GM19043 (cell line): ENCODE measurements at regions not wholly inside any gene's neighbourhood (a gene's known extent, or its start where the extent isn't known, plus 50 kb on each side); places are given as distances from the start of the nearest gene placed in this dataset.
A peak's percentile ranks its signal among the peaks of the same experiment; 100 is the strongest.

Experiments
- ATAC-seq: cut with Tn5 transposase; IDR thresholded peaks from one replicate; pipeline ENCODE4 v1.9.1; 2021; ENCODE audit warnings: low read depth; ENCODE audit not compliant: unreplicated experiment

DNA sequence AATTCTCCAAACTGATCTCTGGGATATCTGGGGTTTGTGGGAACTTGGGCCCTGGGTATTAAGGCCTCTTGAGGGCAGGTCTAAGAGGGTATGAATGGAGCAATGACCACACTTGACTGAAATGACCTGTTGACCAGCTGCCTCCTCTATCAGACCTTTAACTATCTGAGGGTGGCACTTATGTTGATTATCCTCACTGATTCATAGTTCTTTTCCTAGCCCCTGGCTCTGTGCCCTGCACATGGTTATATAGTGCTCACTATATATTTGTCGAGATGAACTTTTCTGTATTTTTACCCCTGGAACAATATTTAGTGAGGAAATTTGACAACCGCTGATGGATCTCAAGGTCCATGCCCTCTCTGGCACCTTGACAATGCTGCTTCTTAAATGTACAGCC, 305.5 kb upstream of the PLET1 start:
- no peak for ATAC-seq

DNA sequence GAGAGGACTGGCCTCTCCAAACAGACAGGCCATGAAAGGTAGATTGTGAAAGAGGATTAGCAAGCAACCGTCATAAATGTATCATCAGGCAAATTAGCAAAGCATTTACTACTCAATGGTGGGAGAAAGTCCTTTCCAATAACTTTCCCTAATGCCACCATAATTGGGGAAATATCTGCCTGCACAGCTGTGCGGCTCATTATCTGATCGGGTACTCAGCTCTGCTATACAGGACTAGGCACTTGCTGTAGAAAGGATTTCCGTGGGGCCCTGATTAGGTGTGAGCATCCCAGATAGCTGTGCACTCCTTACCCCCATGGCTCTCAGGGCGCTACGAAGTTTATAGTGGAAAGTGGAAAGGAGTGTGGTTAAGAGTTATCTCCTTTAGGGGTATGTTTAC, 309.7 kb upstream of the PLET1 start:
- ATAC-seq = no peak

- no peak for ATAC-seq
These were observed 318.6 kb upstream of the PLET1 start for GRCh38 chr11:112579282-112579681.

GRCh38 chr11:112580864-112581263, 320.2 kb upstream of the PLET1 start:
- ATAC-seq = no peak

DNA sequence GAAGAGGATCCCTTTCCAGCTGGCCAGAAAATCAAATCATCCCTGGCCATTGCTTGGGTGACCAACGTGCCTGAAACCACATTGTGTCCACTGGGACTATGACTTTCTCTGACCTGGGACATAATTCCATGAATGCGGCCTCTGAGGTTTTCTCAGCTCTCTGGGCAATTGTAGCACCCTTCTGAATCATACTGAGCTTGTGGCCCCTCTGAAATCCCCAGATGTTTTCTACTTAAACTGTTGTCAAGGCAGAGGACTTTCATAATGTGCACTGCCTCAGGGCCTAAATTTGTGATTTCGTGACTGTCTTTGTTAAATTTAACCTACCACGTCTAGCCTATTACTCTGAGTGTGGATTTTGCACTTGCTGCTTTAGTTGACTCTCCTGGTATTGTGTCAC, 321.1 kb upstream of the PLET1 start:
- no peak for ATAC-seq

GRCh38 chr11:112582366-112582765, 321.7 kb upstream of the PLET1 start:
- ATAC-seq = no peak

- peak; percentile 85 for ATAC-seq
These were observed 322.7 kb upstream of the PLET1 start for GRCh38 chr11:112583261-112583893.

GRCh38 chr11:112584672-112585071, 324.0 kb upstream of the PLET1 start:
- no peak for ATAC-seq

- ATAC-seq = no peak
These were observed 327.0 kb upstream of the PLET1 start for GRCh38 chr11:112587664-112588063.

DNA sequence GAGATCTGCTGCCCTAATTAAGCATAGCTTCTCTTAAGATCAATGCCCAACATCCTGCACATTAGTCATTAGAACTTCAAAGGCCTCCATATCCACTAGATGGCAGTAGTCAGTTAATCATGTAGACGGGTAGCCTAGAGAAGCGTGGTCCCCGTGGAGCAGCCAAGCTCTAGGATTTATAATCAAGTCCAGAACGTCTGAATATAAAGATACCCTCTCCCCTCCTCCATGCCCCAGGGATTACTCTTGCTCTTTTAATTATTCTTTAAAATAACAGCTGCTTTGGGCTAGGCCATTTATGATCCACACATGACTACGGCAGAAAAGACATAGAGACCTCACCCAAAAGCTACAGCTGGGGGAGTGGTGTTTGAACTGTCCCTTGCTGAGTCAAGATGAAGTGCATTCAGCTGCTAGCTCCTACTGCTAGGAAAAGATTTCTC, 327.6 kb upstream of the PLET1 start:
- ATAC-seq = peak; percentile 40

DNA sequence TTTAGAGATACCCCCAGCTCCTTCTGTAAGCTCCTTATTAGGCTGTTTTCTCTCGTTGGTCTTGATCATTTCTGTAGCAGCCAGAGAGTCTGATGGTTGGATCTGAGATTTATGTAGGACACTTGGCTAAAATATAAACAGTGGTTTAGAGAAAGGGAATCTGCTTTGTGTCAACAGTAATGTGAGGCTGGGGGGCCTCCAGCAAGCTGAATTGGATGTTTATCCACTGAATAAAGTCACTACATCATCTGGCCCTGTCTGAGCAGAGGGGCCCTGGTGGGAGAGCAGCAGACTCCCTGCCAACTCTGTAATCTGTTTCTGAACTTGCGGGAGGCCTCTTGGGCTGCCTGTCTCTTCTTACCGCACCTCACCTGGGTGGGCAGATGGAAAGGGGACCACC, 328.5 kb upstream of the PLET1 start:
- ATAC-seq = no peak

- ATAC-seq = no peak
These were observed 330.1 kb upstream of the PLET1 start for GRCh38 chr11:112590764-112591163.

- no peak for ATAC-seq
These were observed 332.8 kb upstream of the PLET1 start for GRCh38 chr11:112593440-112593839.

DNA sequence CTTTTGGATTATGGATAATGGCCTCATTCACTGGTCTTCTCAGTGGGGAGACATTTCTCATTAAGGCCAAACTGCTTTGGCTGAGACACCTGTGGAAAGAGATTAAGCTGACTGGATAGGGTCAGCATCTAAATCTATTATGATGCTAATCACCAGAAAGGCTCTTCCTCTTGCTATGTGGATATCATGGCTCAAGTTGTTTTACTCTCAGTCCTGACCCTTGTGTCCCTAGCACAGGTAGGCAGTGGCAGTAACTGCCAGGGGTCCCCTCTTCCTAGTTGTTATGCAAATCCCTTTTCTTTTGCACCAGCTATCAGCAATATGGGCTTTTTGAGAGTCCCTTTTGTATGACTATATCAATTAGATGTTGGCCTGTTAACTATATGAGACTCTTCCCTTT, 335.7 kb upstream of the PLET1 start:
- ATAC-seq = no peak

GRCh38 chr11:112597286-112597790, 336.7 kb upstream of the PLET1 start:
- no peak for ATAC-seq

GRCh38 chr11:112599265-112599664, 338.6 kb upstream of the PLET1 start:
- ATAC-seq = no peak

GRCh38 chr11:112599856-112600533, 339.3 kb upstream of the PLET1 start:
- no peak for ATAC-seq

GRCh38 chr11:112605093-112605666, 344.5 kb upstream of the PLET1 start:
- no peak for ATAC-seq

- ATAC-seq = no peak
These were observed 346.0 kb upstream of the PLET1 start for GRCh38 chr11:112606656-112607055.

DNA sequence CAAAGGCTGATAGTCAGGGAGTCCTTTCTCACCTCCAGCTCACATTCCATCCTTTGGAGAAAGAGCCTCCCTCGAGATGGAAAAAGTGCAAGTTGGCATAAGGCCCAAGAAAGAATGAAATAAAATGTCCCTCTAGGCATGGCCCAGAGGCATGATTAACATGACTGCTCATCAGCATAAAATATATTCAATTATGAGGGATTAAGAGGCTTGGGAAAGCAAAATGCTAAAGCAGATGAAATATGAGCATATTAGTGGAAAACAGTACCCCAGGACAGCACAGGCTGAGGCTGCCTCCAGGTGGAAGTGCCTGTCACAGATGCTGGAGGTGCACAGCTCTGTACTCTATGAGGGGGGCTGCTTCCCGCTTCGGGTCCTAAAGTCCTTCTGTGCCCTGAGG, 347.8 kb upstream of the PLET1 start:
- no peak for ATAC-seq

DNA sequence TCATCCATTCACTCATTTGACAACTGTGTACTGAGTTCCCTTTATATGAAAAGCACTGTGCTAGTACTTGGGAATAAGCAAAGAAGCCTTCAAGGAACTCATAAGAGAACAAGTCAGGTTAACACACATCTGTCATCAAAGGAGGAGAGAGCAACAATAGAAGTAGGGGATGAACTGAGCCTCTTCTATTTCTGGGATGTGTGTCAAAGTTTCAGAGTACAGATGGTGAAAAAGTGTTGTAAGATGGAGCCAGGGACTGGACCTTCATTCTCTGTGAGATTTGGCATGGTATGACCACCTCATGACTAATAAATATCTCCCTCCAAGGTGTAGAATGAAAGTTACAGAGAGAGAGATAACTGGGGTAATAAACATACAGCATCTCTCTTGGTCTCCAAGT, 349.8 kb upstream of the PLET1 start:
- ATAC-seq = no peak
